NT2/D1 (cell line): ENCODE measurements at regions not wholly inside any gene's neighbourhood (a gene's known extent, or its start where the extent isn't known, plus 50 kb on each side); places are given as distances from the start of the nearest gene placed in this dataset.

Source experiments
- DNase-seq: peaks from one replicate; pipeline ENCODE4 v3.0.0-alpha.2; 2011; ENCODE audit warnings: low read depth, low spot score
- H3K27me3 ChIP-seq: 2 replicates; pipeline ENCODE4 v1.6.0; 2011; ENCODE audit warnings: mild to moderate bottlenecking; ENCODE audit not compliant: insufficient read length, insufficient read depth
- H3K36me3 ChIP-seq: 2 replicates; pipeline ENCODE4 v1.6.1; 2011; ENCODE audit warnings: mild to moderate bottlenecking, low read length, mixed read lengths; ENCODE audit not compliant: insufficient read depth, insufficient read length
- H3K4me1 ChIP-seq: 2 replicates; pipeline ENCODE4 v1.5.1; 2011; ENCODE audit not compliant: insufficient read depth, insufficient read length
- H3K4me3 ChIP-seq: 2 replicates; pipeline ENCODE4 v1.5.1; 2011; ENCODE audit warnings: low read depth; ENCODE audit not compliant: insufficient read length
- H3K9ac ChIP-seq: 2 replicates; pipeline ENCODE4 v1.6.0; 2011; ENCODE audit warnings: low read depth; ENCODE audit not compliant: insufficient read length
- H3K9me3 ChIP-seq: 2 replicates; pipeline ENCODE4 v1.5.1; 2011; ENCODE audit warnings: mild to moderate bottlenecking, low read length; ENCODE audit not compliant: insufficient read depth
- SUZ12 ChIP-seq: IDR thresholded peaks from 2 replicates; pipeline ENCODE4 v1.6.1; 2011; ENCODE audit not compliant: insufficient read length, insufficient read depth; ENCODE audit errors: extremely low read depth
- YY1 ChIP-seq: IDR thresholded peaks from 2 replicates; pipeline ENCODE4 v1.6.1; 2011; ENCODE audit not compliant: insufficient read length, insufficient read depth
- ZNF274 ChIP-seq: IDR thresholded peaks from 2 replicates; pipeline ENCODE4 v1.6.1; 2011; ENCODE audit warnings: mild to moderate bottlenecking, low read depth, low read length

- DNase-seq = no peak
- no peak overlapping the region for H3K4me3 ChIP-seq
- H3K36me3 ChIP-seq = no peaks in the 10 kb centered on the region
- H3K4me1 ChIP-seq = peaks cover 5% of the 10 kb centered on the region
- TF ChIP-seq SUZ12 = no peak
- no peak for TF ChIP-seq YY1
- no peak for TF ChIP-seq ZNF274
- no peak overlapping the region for H3K9ac ChIP-seq
- no peaks in the 10 kb centered on the region for H3K27me3 ChIP-seq
- H3K9me3 ChIP-seq = no peaks in the 10 kb centered on the region
Observed at GRCh38 chr18:57906852-57907251, 103.7 kb upstream of the ATP8B1 start.

GRCh38 chr18:57904535-57904934, 101.4 kb upstream of the ATP8B1 start:
- Histone ChIP-seq H3K4me3 (no peak overlapping the region), H3K36me3 (no peaks in the 10 kb centered on the region), H3K27me3 (no peaks in the 10 kb centered on the region), H3K9me3 (no peaks in the 10 kb centered on the region), H3K4me1 (peaks cover 5% of the 10 kb centered on the region), H3K9ac (no peak overlapping the region)
- TF ChIP-seq YY1 = no peak
- TF ChIP-seq ZNF274 = no peak
- no peak for TF ChIP-seq SUZ12
- DNase-seq = no peak

GRCh38 chr18:57902721-57903120, 99.6 kb upstream of the ATP8B1 start:
- H3K27me3 ChIP-seq = no peaks in the 10 kb centered on the region
- DNase-seq = no peak
- no peaks in the 10 kb centered on the region for H3K9me3 ChIP-seq
- no peak overlapping the region for H3K9ac ChIP-seq
- TF ChIP-seq ZNF274 = no peak
- no peak for TF ChIP-seq YY1
- H3K4me3 ChIP-seq = no peak overlapping the region
- H3K4me1 ChIP-seq = peaks cover 5% of the 10 kb centered on the region
- no peaks in the 10 kb centered on the region for H3K36me3 ChIP-seq

GRCh38 chr18:57901825-57902589, 98.9 kb upstream of the ATP8B1 start:
- TF ChIP-seq SUZ12 (no peak), YY1 (no peak), ZNF274 (no peak)
- Histone ChIP-seq H3K9me3 (no peaks in the 10 kb centered on the region), H3K36me3 (no peaks in the 10 kb centered on the region), H3K4me3 (no peak overlapping the region), H3K9ac (no peak overlapping the region), H3K27me3 (no peaks in the 10 kb centered on the region), H3K4me1 (no peaks in the 10 kb centered on the region)
- DNase-seq = no peak

GRCh38 chr18:57900906-57901435, 97.9 kb upstream of the ATP8B1 start:
- Histone ChIP-seq H3K27me3 (no peaks in the 10 kb centered on the region), H3K4me1 (no peaks in the 10 kb centered on the region), H3K36me3 (no peaks in the 10 kb centered on the region), H3K4me3 (no peak overlapping the region), H3K9ac (no peak overlapping the region), H3K9me3 (no peaks in the 10 kb centered on the region)
- TF ChIP-seq ZNF274 (no peak), YY1 (no peak), SUZ12 (no peak)
- no peak for DNase-seq

GRCh38 chr18:57898506-57899124, 95.5 kb upstream of the ATP8B1 start:
- no peaks in the 10 kb centered on the region for H3K4me1 ChIP-seq
- TF ChIP-seq ZNF274 (no peak), SUZ12 (no peak), YY1 (no peak)
- H3K9me3 ChIP-seq = no peaks in the 10 kb centered on the region
- H3K36me3 ChIP-seq = no peaks in the 10 kb centered on the region
- DNase-seq = no peak
- no peaks in the 10 kb centered on the region for H3K27me3 ChIP-seq
- H3K4me3 ChIP-seq = no peak overlapping the region
- H3K9ac ChIP-seq = no peak overlapping the region

GRCh38 chr18:57895182-57895581, 92.1 kb upstream of the ATP8B1 start:
- Histone ChIP-seq H3K27me3 (no peaks in the 10 kb centered on the region), H3K9me3 (no peaks in the 10 kb centered on the region), H3K4me3 (no peak overlapping the region), H3K4me1 (no peaks in the 10 kb centered on the region), H3K36me3 (no peaks in the 10 kb centered on the region), H3K9ac (no peak overlapping the region)
- no peak for DNase-seq
- TF ChIP-seq YY1 (no peak), SUZ12 (no peak), ZNF274 (no peak)
